Cardiac septum (tissue), 1 donor: ENCODE measurements at regions not wholly inside any gene's neighbourhood (a gene's known extent, or its start where the extent isn't known, plus 50 kb on each side); places are given as distances from the start of the nearest gene placed in this dataset.
"Not testable (repeated sequence)": the region's sequence is repeated elsewhere in the genome, so short reads cannot be mapped to it uniquely, and the experiment has no call there.

ENCODE experiments used
- DNase-seq: peaks from one replicate; pipeline ENCODE4 v3.0.0-alpha.2; 2020; ENCODE audit warnings: low spot score
- intact Hi-C: fragments of 100-400 bp; cut with DNase I; formaldehyde crosslinking; loops from one replicate; pipeline ENCODE4 v1.14.0; 2022
- donor health status: DM: no; HTN: no; CAD: no.

DNA sequence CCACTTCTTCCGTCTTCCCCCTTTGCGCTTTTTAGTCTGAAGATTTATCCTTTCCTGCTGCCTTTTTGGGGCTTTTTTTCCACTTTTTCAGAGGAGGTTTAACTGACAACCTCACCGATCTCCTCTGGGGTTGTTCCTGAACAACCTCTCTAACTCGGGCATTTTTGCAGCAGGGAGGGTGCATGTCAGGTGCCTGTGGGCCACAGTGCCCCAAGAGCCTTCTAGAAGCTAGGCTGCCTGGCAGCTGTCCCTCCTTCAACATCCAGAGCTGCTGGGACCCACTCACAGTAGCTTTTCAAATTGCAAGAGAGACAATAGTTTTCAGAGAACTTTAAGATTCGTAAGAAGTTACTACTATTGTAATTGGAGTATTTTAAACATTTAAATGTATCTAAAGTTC, 1112.4 kb upstream of the CNTN5 start:
- intact Hi-C loops: no loop called here
- DNase-seq: no peak

DNA sequence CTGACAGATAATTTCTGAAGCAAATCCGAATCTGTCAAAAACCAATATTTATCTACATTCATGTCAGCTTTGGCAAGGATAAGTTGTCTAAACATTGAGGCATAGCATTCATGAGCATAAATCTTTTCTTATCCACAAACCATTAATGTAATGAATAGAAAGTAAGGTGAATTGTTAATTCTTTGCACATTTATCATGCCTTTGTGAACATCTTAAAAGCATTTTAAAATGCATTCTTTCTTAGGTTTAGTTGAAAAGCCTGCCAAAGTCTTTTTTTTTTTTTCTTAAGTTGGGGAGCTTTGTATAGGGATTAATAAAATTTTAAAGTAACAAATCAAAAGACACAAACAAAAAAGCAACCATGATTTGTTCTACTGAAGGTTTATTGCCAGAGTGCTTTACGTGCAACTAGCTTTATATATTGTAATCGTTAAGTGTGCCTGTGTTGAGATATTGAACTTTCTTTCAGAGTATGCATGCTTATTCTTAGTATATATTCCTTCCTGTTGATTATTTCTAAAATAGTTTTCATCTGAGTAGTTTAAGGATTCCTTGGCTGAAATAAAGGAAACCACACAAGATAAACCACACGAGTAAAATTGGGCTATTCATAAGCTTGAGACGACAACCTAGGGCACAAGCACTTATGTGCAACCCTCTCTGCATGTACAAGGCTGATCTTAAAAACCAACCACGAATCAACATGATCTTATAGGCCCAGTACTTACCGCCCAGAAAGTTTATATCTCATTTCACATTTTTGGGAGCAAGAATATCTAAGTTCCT, 1110.9 kb upstream of the CNTN5 start:
- no peak for DNase-seq
- intact Hi-C loops: no loop called here

DNA sequence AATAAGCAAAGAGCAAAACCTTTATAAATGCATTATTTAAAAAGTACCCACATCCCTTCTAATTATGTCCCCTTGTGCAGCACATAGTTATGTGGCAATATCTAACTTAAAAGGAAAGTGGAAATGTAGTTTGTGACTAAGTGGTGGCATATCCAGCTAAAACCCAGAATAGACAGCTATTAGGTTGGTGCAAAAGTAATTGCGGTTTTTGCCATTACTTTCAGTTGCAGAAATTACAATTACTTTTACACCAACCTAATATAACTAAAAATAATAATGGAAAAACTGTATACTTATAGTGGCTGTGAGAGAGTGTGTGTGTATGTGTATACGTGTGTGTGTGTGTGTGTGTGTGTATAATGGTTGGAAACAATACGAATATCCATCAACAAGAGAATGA, 1108.1 kb upstream of the CNTN5 start:
- DNase-seq: no peak
- intact Hi-C loops: no loop called here

DNA sequence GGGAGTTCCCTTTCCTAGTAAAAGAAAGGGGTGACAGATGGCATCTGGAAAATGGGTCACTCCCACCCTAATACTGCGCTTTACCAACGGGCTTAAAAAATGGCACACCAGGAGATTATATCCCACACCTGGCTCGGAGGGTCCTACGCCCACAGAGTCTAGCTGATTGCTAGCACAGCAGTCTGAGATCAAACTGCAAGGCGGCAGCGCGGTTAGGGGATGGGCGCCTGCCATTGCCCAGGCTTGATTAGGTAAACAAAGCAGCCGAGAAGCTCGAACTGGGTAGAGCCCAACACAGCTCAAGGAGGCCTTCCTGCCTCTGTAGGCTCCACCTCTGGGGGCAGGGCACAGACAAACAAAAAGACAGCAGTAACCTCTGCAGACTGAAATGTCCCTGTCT, 1097.8 kb upstream of the CNTN5 start:
- intact Hi-C loops, DNase-seq: not testable (repeated sequence)

DNA sequence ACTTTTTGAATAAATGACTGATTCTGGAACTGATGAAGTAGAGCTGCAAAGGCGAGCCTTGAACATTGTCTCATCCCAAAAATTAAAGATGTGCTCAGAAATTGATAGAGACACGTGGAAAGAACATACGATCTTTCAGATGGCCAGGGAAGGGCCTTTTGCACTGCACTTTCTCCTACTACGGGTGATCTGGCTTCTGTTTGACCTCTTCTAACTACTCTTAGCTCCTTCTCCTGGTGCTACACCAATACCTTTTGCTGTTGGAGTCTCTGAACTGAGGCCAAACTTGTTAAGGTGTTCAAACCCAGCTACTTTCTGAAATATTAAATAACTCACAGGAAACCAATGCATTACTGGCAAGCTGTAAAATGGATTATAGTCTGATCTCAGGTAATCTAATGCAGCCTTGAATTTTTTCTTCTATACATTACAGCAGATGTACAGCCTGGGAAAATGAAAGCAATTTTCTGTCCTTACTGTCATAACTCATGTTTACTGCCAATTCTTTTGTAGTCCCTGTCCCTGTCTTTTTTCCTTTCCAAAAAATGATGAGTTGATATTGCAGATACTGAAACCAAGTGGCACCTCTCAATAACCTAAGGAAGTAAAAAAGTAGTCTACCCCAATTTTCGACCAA, 1086.1 kb upstream of the CNTN5 start:
- DNase-seq: no peak
- intact Hi-C loops: no loop called here

DNA sequence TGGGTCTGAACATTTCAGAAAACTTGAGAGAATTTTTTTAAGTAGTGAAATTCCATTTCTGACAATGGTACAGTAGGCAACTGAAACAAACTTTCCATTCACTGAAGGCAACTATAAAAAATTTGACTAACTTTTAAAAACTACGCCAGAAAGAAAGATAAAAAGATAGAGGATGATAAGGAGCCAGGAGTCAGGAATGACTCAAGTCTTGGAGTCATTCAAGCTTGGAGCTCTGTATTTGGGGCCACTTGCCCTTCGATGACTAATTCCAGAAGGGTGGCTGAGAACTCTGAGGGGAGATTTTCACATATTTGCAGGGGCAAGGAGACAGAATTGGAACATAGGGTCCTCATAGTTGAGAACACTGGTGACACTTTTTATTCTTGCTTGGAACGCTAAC, 1083.2 kb upstream of the CNTN5 start:
- no peak for DNase-seq
- intact Hi-C loops: no loop called here

DNA sequence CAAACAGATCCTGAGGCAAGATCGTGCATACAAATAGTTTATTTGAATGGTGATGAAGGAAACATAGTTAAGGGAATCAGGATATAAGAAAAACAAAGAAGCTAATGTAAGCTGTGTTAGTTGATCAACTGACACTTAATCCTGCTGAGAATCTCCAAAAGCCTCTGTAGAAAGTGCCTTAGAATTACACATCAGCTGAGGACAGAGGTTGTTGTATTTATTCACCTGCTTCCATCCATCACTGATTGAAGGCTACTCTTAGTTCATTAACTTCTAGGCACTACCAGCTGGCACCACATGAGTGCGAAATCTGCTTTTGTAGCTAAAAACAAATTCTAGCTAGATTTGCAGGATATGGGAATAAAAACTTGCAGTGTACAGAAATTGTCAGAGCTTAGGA, 1082.0 kb upstream of the CNTN5 start:
- intact Hi-C loops: no loop called here
- DNase-seq: no peak

DNA sequence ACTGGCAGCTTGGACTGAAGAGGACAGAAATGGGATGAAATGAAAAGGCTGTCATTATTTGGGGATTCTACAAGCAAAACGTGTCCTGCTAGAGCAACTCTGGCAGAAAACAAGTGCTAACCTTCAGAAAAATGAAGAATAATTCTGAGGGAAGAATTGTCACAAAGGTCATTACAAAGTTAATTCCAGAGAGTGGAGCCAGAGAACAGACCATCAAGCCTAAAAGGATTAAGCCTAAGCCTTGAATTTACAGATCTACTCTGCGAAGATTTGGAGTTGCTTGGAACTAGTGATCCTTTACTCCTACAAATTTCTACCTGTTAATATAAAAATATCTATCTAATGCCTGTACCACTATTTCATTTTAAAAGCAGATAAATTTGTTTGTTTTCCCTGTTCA, 1077.3 kb upstream of the CNTN5 start:
- intact Hi-C loops: no loop called here
- no peak for DNase-seq

DNA sequence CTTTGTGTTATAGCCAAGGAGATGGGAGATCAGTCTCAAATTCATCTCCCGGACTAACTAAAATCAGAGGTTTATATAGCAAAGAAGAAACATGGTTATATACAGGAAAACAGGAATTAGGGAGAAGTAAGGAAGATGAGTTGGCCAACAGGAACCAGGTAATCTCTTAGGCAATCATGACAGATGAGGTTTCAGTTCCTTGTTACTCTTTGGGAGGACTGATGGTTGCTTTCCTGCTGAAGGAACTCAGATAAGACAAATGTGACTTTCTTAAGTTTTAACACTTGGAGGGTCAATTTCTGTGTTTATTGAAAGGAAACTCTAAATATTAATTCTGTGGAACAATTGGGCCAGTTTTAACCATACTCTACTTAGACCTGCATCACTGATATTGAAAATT, 1072.0 kb upstream of the CNTN5 start:
- intact Hi-C loops: no loop called here

DNA sequence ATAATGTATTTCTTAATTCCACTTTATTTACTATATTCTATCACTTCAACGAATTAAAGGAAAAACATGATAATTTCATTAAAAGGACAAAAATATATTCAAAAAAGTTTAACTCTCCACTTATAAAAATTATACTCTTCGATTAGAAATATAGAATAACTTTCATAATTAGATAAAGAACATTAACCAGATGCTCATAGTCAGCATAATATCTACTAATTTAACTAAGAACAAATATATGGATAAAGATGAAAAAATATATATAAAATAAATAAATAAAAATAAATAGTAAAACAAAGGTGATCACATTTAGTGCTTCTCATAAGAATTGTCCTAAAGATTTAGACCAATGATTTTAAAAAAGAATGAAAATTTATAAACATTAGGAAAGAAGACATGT, 1065.2 kb upstream of the CNTN5 start:
- intact Hi-C loops: no loop called here
- no peak for DNase-seq

More for the DNA sequence above, 1072.0 kb upstream of the CNTN5 start:
- DNase-seq: no peak

DNA sequence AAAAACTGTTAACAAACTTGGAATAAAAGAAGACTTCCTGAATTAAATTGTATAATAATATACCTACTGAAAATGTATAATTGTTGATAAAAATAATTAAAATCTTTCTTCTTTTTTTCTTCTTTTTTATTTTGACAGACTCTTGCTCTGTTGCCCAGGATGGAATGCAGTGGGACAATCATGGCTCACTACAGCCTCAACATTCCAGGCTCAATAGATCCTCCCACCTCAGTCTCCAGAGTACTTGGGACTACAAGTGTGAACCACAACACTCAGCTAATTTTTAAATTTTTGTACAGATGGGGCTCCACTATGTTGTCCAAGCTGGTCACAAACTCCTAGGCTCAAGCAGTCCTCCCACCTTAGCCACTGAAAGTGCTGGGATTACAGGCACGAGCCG, 1063.8 kb upstream of the CNTN5 start:
- DNase-seq: no peak
- intact Hi-C loops: no loop called here

DNA sequence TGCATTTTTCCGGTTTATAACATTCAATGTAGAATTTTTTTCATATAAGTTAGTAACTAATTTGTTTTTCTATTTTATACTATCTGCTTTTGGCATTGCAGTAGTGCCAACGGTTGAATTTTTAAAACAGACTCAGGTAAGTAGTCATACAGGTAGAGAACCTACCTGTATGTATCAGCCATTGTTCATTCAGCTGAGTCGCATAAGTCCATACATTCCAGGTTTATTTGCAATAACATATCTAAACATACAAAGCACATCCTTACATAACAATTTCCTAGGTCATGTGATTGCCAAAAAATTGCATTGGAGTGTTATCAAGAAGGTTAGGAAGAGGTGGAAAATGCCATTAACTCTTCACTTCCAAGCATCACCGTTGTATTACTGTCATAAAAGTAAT, 1059.3 kb upstream of the CNTN5 start:
- intact Hi-C loops: no loop called here
- no peak for DNase-seq

DNA sequence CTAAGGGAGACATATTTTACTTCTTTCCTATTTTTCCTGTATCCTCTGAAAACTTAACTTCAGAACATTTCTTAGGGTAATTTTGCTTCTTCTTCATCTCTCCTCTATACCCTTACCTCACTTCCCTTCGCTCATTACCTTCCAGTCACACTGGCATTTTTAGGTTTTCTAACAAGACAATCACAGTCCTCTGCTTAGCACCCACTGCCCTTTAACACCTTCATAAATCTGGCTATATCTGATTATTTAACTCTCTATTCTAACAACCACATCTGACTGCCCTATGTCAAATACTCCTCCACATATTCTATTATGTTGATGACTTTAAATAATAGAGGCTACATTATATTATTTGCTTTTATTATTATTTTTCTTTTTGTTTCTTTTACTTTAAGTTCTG, 1058.0 kb upstream of the CNTN5 start:
- intact Hi-C loops: no loop called here
- DNase-seq: no peak

DNA sequence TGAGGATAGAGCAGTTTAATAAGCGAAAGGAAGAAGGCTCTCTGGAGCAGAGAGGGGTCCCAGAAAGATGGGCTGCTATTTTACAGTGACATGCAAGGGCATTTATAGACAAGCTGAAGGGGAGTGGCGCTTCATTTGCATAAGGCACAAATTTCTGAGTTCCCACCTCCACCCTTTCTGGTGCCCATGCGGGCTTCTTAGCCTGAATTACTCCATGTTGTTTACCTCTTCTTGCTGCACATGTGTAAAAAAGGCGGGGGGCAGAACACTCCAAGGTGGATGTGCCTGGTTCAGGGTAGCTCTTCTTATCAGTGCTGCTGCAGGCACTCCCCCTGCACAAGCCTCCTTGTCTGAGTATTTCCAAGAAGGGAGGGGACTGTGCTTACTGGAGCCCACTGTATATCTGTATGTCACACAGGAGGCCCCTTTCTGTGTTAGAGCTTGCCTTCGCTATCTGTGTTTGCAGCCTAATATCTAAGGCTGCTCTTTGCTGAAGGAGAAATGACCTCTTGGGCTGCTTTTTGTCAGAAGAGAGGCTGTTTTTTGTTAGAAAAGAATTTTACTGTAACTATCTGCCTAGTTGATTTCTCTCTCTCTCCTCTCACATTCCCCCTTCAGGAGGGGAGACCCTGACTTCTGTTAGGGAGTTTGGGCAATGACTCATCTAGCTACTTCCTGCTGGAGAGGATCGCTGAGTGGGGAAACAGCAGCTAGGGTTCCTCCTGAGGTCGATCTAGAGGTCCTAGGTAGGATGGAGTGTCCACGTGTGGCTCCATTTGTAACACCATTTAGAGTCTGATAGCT, 1057.0 kb upstream of the CNTN5 start:
- intact Hi-C loops: no loop called here
- DNase-seq: no peak

DNA sequence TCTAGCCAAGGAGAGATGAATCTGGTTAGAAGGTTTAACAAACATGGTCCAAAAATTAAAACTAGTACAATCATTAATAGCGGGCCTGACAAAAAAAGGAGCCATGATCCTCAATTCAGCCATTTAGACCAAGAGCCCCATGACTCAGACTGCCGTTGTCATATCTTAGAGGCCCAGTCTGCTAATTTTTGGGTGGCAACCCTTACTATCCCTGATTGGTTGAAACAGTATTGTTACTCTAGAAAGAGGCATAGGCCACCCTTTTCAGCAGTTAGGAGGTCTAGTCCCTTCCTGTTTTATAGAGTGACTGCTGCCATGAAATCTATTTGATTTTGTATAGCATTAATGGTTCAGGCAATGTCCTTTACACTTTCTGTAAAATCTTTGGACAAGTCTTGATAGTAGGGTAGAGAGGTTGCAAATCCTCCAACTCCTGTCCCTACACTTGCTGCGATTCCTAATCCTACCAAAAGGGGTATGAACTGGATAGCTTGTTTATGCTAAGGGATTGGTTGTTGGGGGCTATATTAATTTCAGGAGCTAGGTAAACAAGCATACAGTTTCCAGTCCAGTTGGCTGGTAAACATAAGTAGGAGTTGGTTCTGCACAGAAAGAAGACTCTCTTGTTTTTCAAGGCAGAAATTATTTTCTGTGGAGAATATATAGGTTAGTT, 1056.3 kb upstream of the CNTN5 start:
- intact Hi-C loops: no loop called here
- no peak for DNase-seq

DNA sequence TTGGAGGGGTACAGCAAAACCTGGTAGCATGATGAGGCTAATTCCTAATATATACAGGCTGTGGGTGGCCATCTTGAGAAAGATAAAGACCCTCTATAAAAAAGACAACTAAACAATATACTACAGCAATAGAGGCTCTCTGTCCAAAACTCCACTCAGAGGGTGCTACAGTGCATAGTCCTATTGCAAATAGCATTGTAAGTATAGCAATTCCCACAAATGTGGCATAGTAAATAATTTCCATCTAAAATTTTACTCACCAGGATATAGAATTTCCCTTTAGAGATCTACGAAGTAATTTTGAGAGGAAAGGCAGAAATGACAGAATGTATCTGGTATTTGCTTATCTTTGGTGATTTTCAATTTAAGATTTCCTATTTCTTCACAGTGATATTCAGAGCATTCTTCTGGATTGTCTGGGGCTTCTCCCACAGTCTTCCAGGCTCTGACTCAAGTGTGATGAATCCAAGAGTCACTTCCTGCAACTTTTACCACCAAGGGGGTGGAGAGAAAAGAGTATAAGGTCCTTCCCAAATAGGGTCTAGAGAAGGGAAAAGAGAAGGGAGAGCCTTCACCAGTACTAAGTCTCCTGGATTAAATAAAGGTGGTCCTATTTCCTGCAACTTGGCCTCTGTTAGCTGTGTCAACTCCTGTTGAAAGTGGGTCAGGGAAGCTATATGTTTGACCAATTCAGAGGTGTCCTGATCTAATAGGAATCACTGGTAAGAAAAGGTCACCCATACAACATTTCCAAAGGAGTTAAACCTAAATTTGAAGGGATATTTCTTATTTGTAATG, 1054.7 kb upstream of the CNTN5 start:
- DNase-seq: no peak
- intact Hi-C loops: no loop called here

DNA sequence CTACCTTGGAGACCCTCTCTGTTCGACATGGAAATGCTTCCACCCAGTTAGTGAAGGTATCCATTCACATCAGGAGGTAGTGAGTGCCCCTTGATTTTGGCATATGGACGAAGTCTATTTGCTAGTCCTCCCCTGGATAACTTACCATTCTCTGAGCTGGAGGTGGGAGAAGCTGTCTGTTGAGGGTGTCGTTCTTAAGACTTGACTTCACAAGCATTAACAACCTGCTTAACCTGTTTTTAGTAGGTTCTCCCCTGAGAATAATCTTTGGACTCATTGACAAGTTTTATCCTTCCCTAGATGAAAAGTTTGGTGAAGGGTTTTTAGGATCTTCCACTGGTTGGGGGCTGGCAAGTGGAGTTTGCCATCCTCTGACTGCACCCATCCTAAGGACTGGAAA, 1053.8 kb upstream of the CNTN5 start:
- intact Hi-C loops: no loop called here
- no peak for DNase-seq

DNA sequence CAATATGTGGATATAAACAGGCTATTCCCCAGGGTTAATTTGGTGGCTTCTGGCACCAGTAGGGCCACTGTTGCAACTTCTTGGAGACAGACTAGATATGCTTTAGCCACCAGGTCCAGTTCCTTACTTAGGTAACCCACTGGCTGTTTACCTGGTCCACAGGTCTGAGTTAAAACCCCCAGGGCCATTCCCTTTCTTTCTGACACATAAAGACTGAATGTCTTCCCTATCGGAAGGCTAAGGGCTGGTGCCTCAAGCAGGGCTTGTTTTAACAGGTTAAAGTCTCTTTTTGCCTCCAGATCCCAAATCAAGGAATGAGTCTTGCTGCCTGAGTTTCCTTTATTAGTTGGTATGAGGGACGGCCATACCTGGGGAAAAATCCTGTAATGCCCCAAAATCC, 1052.7 kb upstream of the CNTN5 start:
- intact Hi-C loops: no loop called here
- no peak for DNase-seq

DNA sequence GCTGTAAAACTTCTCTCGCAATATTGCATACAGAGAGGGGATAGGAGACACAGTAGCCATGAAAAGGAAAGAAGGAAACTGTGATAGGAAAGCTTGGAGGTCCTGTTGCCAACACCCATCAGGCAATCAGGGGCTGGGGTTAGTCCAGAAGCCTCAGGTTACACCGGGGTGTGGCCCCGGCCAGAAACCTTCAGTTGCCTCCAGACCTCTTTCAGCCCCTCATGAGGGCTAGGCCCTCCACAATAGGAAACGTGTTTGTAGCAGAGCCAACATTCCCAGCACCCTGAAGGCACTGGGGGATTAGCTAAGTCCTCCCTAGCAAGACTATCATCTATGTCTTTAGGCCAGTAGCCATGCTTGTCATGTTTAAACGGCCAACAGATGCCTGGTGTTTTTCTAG, 1048.0 kb upstream of the CNTN5 start:
- intact Hi-C loops: no loop called here
- no peak for DNase-seq
